Liver (tissue), 3 donors: ENCODE measurements at regions not wholly inside any gene's neighbourhood (a gene's known extent, or its start where the extent isn't known, plus 50 kb on each side); places are given as distances from the start of the nearest gene placed in this dataset.

ENCODE experiments used
- CTCF ChIP-seq: fragments of 150-350 bp; IDR thresholded peaks from 2 replicates; pipeline ENCODE4 v1.5.1; 2017; ENCODE audit warnings: improper control_type of control experiment, low read depth, low read length; ENCODE audit not compliant: missing input control
- FOXA2 ChIP-seq: IDR thresholded peaks from 2 replicates; pipeline ENCODE4 v1.6.1; 2016; ENCODE audit warnings: antibody characterized with exemption
- RXRA ChIP-seq, 2 donors: IDR thresholded peaks; 2 replicates each; pipeline ENCODE4 v1.6.1; 2017 to 2018; ENCODE audit warnings: antibody characterized with exemption in 2 of 2, mild to moderate bottlenecking in 1 of 2
- SP1 ChIP-seq: IDR thresholded peaks from 2 replicates; pipeline ENCODE4 v1.6.1; 2018; ENCODE audit warnings: antibody characterized with exemption, mild to moderate bottlenecking
- YY1 ChIP-seq: IDR thresholded peaks from 2 replicates; pipeline ENCODE4 v1.6.1; 2016; ENCODE audit warnings: antibody characterized with exemption, mild to moderate bottlenecking
- donor health status: healthy.
- donor health status: healthy.

GRCh38 chr1:72557446-72558049, 275.2 kb upstream of the NEGR1 start:
- TF ChIP-seq FOXA2 (no peak), YY1 (no peak), RXRA (IDR thresholded peaks at IDR 0.05) (no peak), CTCF (no peak), SP1 (no peak)
